Activated CD8-positive, alpha-beta memory T cell treated with anti-CD3 and anti-CD28 coated beads for 1 hour (primary cell): ENCODE measurements at regions not wholly inside any gene's neighbourhood (a gene's known extent, or its start where the extent isn't known, plus 50 kb on each side); places are given as distances from the start of the nearest gene placed in this dataset.

Experiments
- DNase-seq, 2 donors: peaks; one replicate each; pipeline ENCODE4 v3.0.0-alpha.2; 2020; ENCODE audit warnings: low read depth in 1 of 2; ENCODE audit errors: extremely low read depth in 1 of 2

DNA sequence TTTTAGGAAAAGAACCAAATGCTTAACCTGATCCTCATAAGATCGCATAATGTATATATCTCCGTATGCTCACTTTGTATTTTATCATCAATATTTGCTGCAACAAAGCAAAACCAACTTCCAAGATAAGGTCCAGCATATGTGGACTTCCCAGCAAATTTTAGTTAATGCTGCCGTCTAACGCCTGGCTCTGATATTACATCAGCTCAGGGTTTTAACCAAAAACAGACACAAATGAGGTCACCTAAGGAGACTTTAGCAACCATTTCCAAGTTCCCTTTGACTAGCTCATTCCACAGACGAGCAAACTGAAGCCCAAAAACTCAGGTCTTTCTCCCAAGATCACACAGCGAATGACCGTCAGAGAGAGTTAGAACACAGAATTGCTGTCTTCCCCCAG is 59.4 kb upstream of the UCN3 start:
- DNase-seq = no peak

DNA sequence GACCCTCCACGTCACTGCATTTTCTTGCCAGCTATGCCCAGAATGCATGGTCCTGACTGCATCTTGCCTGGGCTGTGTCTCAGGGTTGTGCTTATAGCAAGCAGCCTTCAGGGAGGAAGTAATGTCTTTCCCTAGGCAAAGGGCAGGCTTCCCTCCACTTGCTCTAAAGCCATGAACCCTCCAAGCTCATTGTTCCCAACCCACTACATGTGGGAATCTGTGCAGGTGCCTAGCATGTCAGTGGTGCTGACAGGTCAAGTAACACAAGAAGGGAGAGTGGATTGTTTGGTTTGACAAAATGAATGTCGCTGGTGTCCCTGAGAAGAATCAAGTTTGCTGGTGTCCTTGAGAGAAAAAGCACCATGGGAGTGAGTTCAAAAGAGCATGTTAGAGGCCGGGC is 53.9 kb upstream of the UCN3 start:
- DNase-seq = no peak

DNA sequence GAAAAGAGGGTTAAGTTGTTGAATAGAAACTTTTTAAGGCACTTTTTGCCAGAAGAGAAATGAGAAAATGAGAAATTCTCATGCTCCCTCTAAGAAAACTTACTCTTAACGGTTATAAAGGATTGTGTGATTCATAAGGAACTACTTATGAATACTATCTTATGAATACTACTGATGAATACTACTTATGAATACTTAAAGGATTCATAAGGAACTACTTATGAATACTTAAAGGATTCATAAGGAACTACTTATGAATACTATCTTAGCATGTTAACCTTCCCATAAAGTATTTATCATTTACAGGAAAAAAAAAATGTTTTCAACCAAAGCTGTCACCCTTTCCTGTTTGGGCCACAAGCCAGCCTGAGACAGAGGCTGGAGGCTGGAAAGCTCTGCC is 53.1 kb upstream of the UCN3 start:
- no peak for DNase-seq

DNA sequence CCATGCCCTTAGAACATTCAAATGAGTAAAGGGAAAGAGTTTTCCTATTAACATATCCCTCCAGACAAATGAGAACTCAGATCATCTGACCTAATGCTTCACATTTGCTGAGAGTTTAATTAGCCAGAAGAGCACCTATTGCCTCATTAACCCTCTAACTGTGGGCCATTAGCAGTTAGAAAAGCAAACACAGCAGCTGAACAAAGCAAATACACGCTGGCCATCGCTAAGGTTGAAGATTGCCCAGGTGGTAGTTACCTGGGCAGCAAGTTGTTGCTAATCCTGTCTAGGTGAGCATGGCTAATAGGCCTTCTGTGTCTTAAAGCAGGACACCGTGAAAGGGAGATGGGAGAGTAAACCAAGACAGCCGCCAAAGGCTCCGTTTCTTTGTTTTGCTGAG is 49.9 kb upstream of the UCN3 start:
- DNase-seq = no peak
